ENCODE measurements at regions not wholly inside any gene's neighbourhood (a gene's known extent, or its start where the extent isn't known, plus 50 kb on each side); places are given as distances from the start of the nearest gene placed in this dataset.
A peak's percentile ranks its signal among the peaks of the same experiment; 100 is the strongest.

DNA sequence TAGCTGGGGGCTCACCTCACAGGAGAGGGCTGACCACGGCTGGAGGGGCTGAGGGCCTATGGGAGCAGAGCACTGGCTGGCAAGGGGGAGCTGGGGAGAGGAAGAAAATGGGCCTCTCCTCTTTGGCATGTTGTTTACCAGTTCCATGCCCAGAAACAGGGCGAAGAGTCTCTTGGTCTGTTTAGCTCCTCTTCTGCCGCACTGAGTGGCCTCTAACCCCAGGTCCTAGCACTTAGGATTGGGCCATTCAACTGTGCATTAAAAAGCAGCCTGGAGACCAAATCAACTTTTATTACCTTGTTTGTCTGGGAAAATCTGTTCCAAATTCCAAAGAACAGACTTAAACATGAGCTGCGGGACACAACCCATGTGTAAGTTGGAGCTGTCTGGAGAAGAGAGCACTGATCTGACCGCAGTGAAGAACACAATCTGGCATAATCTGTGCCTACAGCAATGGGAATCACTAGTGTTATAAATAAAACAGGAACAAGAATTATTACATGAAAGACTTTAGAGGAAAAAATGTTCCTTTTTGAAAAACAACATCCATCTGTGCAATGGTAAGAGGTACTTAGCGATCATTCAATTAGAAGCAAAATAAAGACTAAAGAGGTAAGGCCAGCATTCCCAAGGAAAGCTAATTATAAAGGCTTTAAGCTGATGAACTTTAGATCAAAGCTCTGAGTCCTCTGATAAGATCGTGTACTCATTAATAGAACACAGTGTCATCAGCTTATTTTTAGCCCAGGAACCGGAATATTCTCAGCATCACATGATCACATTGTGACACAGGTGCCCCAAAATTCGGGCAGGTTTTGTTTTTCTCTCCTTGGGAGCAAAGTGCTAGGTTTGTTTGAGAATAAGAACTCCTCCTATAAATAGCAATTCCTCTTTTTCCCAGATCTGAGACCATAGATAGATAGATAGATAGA lies 243.2 kb downstream of the COL4A1 start:
- H3K27me3 ChIP-seq: no peaks in the 10 kb centered on the region
- H3K36me3 ChIP-seq: no peaks in the 10 kb centered on the region
- no peaks in the 10 kb centered on the region for H3K9me3 ChIP-seq
- no peak overlapping the region for H3K4me3 ChIP-seq
- H3K4me1 ChIP-seq: no peaks in the 10 kb centered on the region
- DNase-seq: no peak
- TF ChIP-seq CTCF (IDR thresholded peaks at IDR 0.05): no peak
- H3K27ac ChIP-seq: no peak overlapping the region
- intact Hi-C loops (cut with DNase I; ENCODE audit: low total_unique reads): no loop called here

DNA sequence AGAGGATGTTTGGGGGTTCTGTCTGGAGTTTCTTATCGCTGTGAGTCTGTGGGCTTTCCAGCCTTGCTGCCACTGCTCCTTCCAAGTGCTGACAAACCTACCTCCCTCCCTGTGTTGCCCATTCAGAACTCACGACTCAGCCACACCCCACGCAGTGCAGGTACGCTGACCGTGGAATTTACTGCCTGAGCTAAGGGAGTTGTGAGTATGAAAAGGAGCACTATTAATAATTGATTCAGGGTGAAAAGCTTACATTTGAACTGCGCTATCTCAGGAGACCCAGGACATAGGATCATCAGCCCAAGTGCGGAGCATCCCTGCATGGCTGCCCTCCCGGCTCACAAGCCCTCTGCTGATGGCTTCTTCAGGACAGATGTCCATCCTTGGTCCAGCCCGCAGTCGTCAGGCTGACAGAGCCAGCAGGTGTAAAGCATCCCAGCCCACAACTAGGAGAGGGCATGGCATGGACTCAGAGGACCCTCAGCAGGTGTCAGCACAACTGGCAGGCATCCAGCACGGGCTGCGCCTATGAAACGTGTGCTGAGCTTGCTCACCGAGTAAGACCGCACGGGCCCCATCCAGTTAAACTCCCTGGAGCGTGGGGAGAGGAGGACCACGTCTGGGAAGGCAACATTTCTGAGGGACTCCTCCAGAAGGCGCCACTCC lies 244.0 kb downstream of the COL4A1 start:
- Histone ChIP-seq H3K27me3 (no peaks in the 10 kb centered on the region), H3K4me1 (peaks cover 0 to 5% (median 0%) of the 10 kb centered on the region in 4 donors), H3K9me3 (no peaks in the 10 kb centered on the region), H3K27ac (no peak overlapping the region), H3K4me3 (no peak overlapping the region), H3K36me3 (no peaks in the 10 kb centered on the region)
- intact Hi-C loops (cut with DNase I; ENCODE audit: low total_unique reads): no loop called here
- no peak for DNase-seq
- TF ChIP-seq CTCF (IDR thresholded peaks at IDR 0.05): no peak

DNA sequence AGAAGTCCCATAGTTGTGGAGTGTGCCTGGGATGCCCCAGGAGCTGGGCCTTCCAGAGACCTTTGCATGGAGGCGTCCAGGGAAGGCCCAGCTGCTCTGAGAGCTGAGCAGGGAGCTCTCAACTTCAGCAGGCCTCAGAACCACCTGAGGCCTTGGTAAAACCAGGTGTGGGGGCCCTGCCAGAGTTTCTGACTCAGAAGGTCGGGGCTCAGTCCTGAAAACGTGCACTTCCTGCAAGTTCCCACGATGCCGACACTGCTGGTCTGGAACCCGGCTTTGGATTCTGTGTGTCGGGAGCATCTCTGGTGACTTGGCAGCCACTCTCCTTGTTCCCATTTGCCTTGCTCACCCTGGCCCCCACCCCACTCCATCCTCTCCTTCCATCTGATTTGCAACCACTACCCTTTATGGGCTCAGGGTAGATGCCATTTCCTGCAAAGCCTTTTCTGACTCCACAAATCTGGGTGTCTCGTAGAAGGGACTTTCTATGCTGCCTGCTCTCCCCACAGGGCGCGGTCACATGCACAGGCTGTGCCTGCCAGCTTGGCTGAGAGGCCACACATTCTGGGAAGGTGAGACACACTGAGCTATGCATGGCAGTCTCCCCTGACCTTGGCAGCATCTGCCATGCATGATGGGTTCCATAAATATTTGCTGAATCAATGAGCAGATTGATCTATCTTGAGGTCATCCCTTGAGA lies 244.7 kb downstream of the COL4A1 start:
- H3K36me3 ChIP-seq: no peaks in the 10 kb centered on the region
- H3K9me3 ChIP-seq: no peaks in the 10 kb centered on the region
- no peak for TF ChIP-seq CTCF (IDR thresholded peaks at IDR 0.05)
- no peak for DNase-seq
- H3K4me1 ChIP-seq: peaks cover 0 to 11% (median 3%) of the 10 kb centered on the region in 4 donors
- H3K27ac ChIP-seq: no peak overlapping the region
- H3K4me3 ChIP-seq: no peak overlapping the region
- no peaks in the 10 kb centered on the region for H3K27me3 ChIP-seq
- intact Hi-C loops (cut with DNase I; ENCODE audit: low total_unique reads): no loop called here

- H3K4me3 ChIP-seq: no peak overlapping the region
- intact Hi-C loops (cut with DNase I; ENCODE audit: low total_unique reads): no loop called here
- H3K27ac ChIP-seq: no peak overlapping the region
- no peak for TF ChIP-seq CTCF (IDR thresholded peaks at IDR 0.05)
- H3K4me1 ChIP-seq: peaks cover 0 to 19% (median 3%) of the 10 kb centered on the region in 4 donors
- no peaks in the 10 kb centered on the region for H3K27me3 ChIP-seq
- no peaks in the 10 kb centered on the region for H3K9me3 ChIP-seq
- no peak for DNase-seq
- no peaks in the 10 kb centered on the region for H3K36me3 ChIP-seq
Measured at GRCh38 chr13:110061270-110061669, 245.7 kb downstream of the COL4A1 start.

GRCh38 chr13:110057052-110057451 lies 249.9 kb downstream of the COL4A1 start:
- Histone ChIP-seq H3K9me3 (no peaks in the 10 kb centered on the region), H3K4me3 (peak overlapping the region; percentile 38 to 42), H3K4me1 (peaks cover 0 to 19% (median 3%) of the 10 kb centered on the region in 4 donors), H3K27me3 (no peaks in the 10 kb centered on the region), H3K27ac (peak overlapping the region; percentile 59 to 71), H3K36me3 (no peaks in the 10 kb centered on the region)
- TF ChIP-seq CTCF (IDR thresholded peaks at IDR 0.05): no peak
- peak in 1 of 2 donors; percentile 77 for DNase-seq
- intact Hi-C loops (cut with DNase I; ENCODE audit: low total_unique reads): no loop called here
